H1 (cell line): ENCODE measurements at regions not wholly inside any gene's neighbourhood (a gene's known extent, or its start where the extent isn't known, plus 50 kb on each side); places are given as distances from the start of the nearest gene placed in this dataset.

Experiments
- BACH1 ChIP-seq: IDR thresholded peaks from 2 replicates; pipeline ENCODE4 v1.6.1; 2012; ENCODE audit warnings: low read length, improper control_type of control experiment
- CBX8 ChIP-seq: fragments of 300-800, 300-1000 bp; sonication (generic); IDR thresholded peaks from 2 replicates; pipeline ENCODE4 v1.7.1; 2016; ENCODE audit warnings: low read depth, low read length, borderline replicate concordance
- CHD2 ChIP-seq: IDR thresholded peaks from 2 replicates; pipeline ENCODE4 v1.6.1; 2012; ENCODE audit warnings: low read length, improper control_type of control experiment
- CTBP2 ChIP-seq: IDR thresholded peaks from 2 replicates; pipeline ENCODE4 v1.7.0; 2011; ENCODE audit warnings: borderline replicate concordance, mild to moderate bottlenecking, moderate library complexity, mixed read lengths, low read length; ENCODE audit not compliant: insufficient read depth, insufficient read length
- GABPA ChIP-seq: IDR thresholded peaks from 2 replicates; pipeline ENCODE4 v1.6.1; 2011; ENCODE audit warnings: mild to moderate bottlenecking, low read length, moderate library complexity, borderline replicate concordance; ENCODE audit not compliant: insufficient read depth
- JUN ChIP-seq: IDR thresholded peaks from 2 replicates; pipeline ENCODE4 v1.6.1; 2011; ENCODE audit warnings: low read depth, mild to moderate bottlenecking, improper control_type of control experiment, low read length
- MAFK ChIP-seq: IDR thresholded peaks from 2 replicates; pipeline ENCODE4 v1.6.1; 2012; ENCODE audit warnings: low read depth, mild to moderate bottlenecking, improper control_type of control experiment, low read length
- NANOG ChIP-seq: IDR thresholded peaks from 2 replicates; pipeline ENCODE4 v1.6.1; 2011; ENCODE audit warnings: low read length, low read depth, mild to moderate bottlenecking, inconsistent platforms; ENCODE audit not compliant: insufficient read depth, poor library complexity, severe bottlenecking
- POLR2AphosphoS5 ChIP-seq: IDR thresholded peaks from 2 replicates; pipeline ENCODE4 v1.6.1; 2011; ENCODE audit warnings: low read depth, low read length
- POU5F1 ChIP-seq: IDR thresholded peaks from 2 replicates; pipeline ENCODE4 v1.6.1; 2011; ENCODE audit warnings: low read depth, mild to moderate bottlenecking, low read length, moderate library complexity
- SIRT6 ChIP-seq: IDR thresholded peaks from one replicate; pipeline ENCODE4 v1.7.1; 2012; ENCODE audit warnings: low read length, inconsistent platforms
- SP2 ChIP-seq: IDR thresholded peaks from 2 replicates; pipeline ENCODE4 v1.6.1; 2012; ENCODE audit warnings: mild to moderate bottlenecking, low read length, inconsistent platforms
- TAF7 ChIP-seq: optimal IDR thresholded peaks from 2 replicates; pipeline ENCODE3; 2011; ENCODE audit warnings: low read depth, mild to moderate bottlenecking, inconsistent platforms, low read length, moderate library complexity, borderline replicate concordance
- TBP ChIP-seq: IDR thresholded peaks from 2 replicates; pipeline ENCODE4 v1.6.1; 2011; ENCODE audit warnings: low read depth, low read length, improper control_type of control experiment
- TCF12 ChIP-seq: IDR thresholded peaks from 2 replicates; pipeline ENCODE4 v1.6.1; 2011; ENCODE audit warnings: low read depth, mild to moderate bottlenecking, low read length
- TEAD4 ChIP-seq: IDR thresholded peaks from 2 replicates; pipeline ENCODE4 v1.6.1; 2012; ENCODE audit warnings: low read depth, low read length, inconsistent platforms, mixed read lengths
- TF ChIP-seq, protein P1 (sequence below): IDR thresholded peaks from 2 replicates; pipeline ENCODE4 v1.6.1; 2011; ENCODE audit warnings: low read depth, mild to moderate bottlenecking, low read length; ENCODE audit not compliant: insufficient read depth
- TF ChIP-seq, protein P2 (sequence below), 3 experiments: IDR thresholded peaks; 1 replicate in 2 of 3; 2 replicates in 1 of 3; pipeline versions ENCODE4 v1.5.1 to v1.6.1; 2011; ENCODE audit warnings: low read length in 3 of 3, mild to moderate bottlenecking in 3 of 3, inconsistent platforms in 2 of 3, low read depth in 1 of 3, moderate library complexity in 1 of 3; ENCODE audit not compliant: insufficient read depth in 1 of 3; ENCODE audit errors: control extremely low read depth in 1 of 3

DNA sequence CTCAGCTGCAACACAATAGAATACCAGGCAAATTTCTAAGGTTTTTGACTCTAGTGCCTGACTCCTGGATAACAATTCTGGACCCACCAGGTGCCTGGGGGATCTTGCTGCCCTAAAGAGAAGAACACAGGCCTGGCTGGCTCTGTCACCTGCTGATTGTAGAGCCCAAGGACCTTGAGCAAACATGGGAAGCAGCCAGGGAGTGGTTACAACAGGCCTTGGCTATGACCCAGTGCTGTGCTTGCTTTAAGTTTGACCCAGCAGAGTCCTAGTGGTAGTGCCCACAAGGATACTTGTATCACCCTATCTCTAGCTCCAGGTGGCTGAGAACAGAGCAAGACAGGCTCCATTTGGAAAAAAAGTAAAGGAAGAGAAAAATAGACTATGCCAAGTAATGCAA lies 176.8 kb upstream of the DCAF12L2 start (continued):
- TF ChIP-seq, protein P1, sequence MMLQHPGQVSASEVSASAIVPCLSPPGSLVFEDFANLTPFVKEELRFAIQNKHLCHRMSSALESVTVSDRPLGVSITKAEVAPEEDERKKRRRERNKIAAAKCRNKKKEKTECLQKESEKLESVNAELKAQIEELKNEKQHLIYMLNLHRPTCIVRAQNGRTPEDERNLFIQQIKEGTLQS: no peak
- no peak for TF ChIP-seq TEAD4
- TF ChIP-seq CHD2: no peak
- no peak for TF ChIP-seq CTBP2
- TF ChIP-seq NANOG: no peak
- TF ChIP-seq TAF7: no peak
- TF ChIP-seq MAFK: no peak
- no peak for TF ChIP-seq TBP
- no peak for TF ChIP-seq CBX8
- TF ChIP-seq GABPA: no peak
- TF ChIP-seq TCF12: no peak
- TF ChIP-seq POLR2AphosphoS5: no peak
- no peak for TF ChIP-seq POU5F1
- no peak for TF ChIP-seq SP2
- no peak for TF ChIP-seq BACH1
- TF ChIP-seq JUN: no peak
- TF ChIP-seq, protein P2, sequence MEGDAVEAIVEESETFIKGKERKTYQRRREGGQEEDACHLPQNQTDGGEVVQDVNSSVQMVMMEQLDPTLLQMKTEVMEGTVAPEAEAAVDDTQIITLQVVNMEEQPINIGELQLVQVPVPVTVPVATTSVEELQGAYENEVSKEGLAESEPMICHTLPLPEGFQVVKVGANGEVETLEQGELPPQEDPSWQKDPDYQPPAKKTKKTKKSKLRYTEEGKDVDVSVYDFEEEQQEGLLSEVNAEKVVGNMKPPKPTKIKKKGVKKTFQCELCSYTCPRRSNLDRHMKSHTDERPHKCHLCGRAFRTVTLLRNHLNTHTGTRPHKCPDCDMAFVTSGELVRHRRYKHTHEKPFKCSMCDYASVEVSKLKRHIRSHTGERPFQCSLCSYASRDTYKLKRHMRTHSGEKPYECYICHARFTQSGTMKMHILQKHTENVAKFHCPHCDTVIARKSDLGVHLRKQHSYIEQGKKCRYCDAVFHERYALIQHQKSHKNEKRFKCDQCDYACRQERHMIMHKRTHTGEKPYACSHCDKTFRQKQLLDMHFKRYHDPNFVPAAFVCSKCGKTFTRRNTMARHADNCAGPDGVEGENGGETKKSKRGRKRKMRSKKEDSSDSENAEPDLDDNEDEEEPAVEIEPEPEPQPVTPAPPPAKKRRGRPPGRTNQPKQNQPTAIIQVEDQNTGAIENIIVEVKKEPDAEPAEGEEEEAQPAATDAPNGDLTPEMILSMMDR (IDR thresholded peaks at IDR 0.05; ENCODE audit: control extremely low read depth in 1 of 3, insufficient read depth in 1 of 3, low read depth in 1 of 3, low read length in 3 of 3): no peak
- TF ChIP-seq SIRT6: no peak
